SIG-M5 treated with dmso at 0.1 percent for 504 hours (cell line): ENCODE measurements at regions not wholly inside any gene's neighbourhood (a gene's known extent, or its start where the extent isn't known, plus 50 kb on each side); places are given as distances from the start of the nearest gene placed in this dataset.

ENCODE experiments used
- DNase-seq: peaks from one replicate; lab custom pipeline; 2025; ENCODE audit not compliant: unreplicated experiment; lab: John Stamatoyannopoulos, UW

- DNase-seq, result no peak
These were observed 53.8 kb upstream of the PSEN2 start for GRCh38 chr1:226816576-226816975.

GRCh38 chr1:226814751-226815537, 55.5 kb upstream of the PSEN2 start:
- peak; percentile 69 for DNase-seq

GRCh38 chr1:226813671-226814591, 56.5 kb upstream of the PSEN2 start:
- no peak for DNase-seq

GRCh38 chr1:226810681-226811080, 59.7 kb upstream of the PSEN2 start:
- no peak for DNase-seq

- DNase-seq, result no peak
These were observed 60.4 kb upstream of the PSEN2 start for GRCh38 chr1:226809785-226810571.

- DNase-seq, result no peak
These were observed 61.9 kb upstream of the PSEN2 start for GRCh38 chr1:226808501-226808900.

- no peak for DNase-seq
These were observed 63.4 kb upstream of the PSEN2 start for GRCh38 chr1:226806988-226807387.

- no peak for DNase-seq
These were observed 65.3 kb upstream of the PSEN2 start for GRCh38 chr1:226804907-226805759.

- no peak for DNase-seq
These were observed 61.8 kb upstream of the ITPKB start for GRCh38 chr1:226800763-226801380.

GRCh38 chr1:226799634-226800281, 60.7 kb upstream of the ITPKB start:
- no peak for DNase-seq

GRCh38 chr1:226798427-226799411, 59.6 kb upstream of the ITPKB start:
- DNase-seq, result no peak

- no peak for DNase-seq
These were observed 58.1 kb upstream of the ITPKB start for GRCh38 chr1:226797151-226797550.

GRCh38 chr1:226793620-226794276, 54.7 kb upstream of the ITPKB start:
- no peak for DNase-seq

- DNase-seq, result no peak
These were observed 53.3 kb upstream of the ITPKB start for GRCh38 chr1:226792368-226792767.

- no peak for DNase-seq
These were observed 51.6 kb upstream of the ITPKB start for GRCh38 chr1:226790545-226791181.

GRCh38 chr1:226788965-226789364, 49.9 kb upstream of the ITPKB start:
- no peak for DNase-seq
